Left ventricle myocardium superior (tissue), 1 donor: ENCODE measurements at regions not wholly inside any gene's neighbourhood (a gene's known extent, or its start where the extent isn't known, plus 50 kb on each side); places are given as distances from the start of the nearest gene placed in this dataset.
A peak's percentile ranks its signal among the peaks of the same experiment; 100 is the strongest.
"Not testable (repeated sequence)": the region's sequence is repeated elsewhere in the genome, so short reads cannot be mapped to it uniquely, and the experiment has no call there.

Experiments
- ATAC-seq: fragments of 200-7000 bp; cut with Tn5 transposase; one replicate; pipeline ENCODE4 v1.9.1; 2020; ENCODE audit warnings: mild to moderate bottlenecking, moderate library complexity
- DNase-seq: peaks from one replicate; pipeline ENCODE4 v3.0.0-alpha.2; 2020
- intact Hi-C: fragments of 100-400 bp; cut with micrococcal nuclease; formaldehyde crosslinking; loops from one replicate; pipeline ENCODE4 v1.11.0; 2022
- donor health status: DM: no; HTN: yes; CAD: no; lungs with severe emphysema.

- ATAC-seq (no peak), DNase-seq (no peak)
- intact Hi-C loops = no loop called here
Measured at GRCh38 chr1:163914785-163915413, 593.1 kb downstream of the NUF2 start.

- no peak for DNase-seq
- no peak for ATAC-seq
- intact Hi-C loops = no loop called here
Measured at GRCh38 chr1:163922743-163923201, 601.0 kb downstream of the NUF2 start.

DNA sequence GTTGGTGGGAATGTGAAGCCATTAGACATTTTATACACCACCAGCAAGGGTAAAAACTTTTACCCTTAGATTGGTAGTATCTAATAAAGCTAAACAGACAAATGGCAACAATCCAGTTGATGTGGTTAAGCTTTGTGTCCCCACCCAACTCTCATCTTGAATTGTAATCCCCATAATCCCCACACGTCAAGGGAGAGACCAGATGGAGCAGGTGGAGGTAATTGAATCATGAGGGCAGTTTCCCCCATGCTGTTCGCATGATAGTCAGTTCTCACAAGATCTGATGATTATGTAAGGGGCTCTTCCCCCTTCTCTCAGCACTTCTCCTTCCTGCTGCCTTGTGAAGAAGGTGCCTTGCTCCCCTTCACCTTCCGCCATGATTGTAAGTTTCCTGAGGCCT, 602.3 kb downstream of the NUF2 start:
- intact Hi-C loops = no loop called here
- no peak for ATAC-seq
- no peak for DNase-seq

DNA sequence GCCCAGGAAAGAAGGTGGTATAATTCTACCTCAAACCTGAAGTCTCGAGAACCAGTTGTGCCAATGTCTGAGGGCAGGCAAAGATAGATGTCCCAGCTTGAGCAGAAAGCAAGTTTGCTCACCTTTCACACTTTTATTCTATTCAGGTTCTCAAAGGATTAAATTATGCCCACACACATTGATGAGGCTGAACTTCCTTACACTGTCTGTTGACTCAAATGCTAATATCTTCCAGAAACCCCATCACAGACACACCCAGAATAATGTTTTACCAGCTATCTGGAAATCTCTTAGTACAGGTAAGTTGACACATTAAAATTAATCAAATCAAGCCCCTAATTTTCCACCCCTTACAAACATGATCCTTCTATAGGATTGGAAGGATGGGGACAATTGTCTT, 605.7 kb downstream of the NUF2 start:
- DNase-seq (no peak), ATAC-seq (no peak)
- intact Hi-C loops = no loop called here

- no peak for DNase-seq
- intact Hi-C loops = no loop called here
- peak; percentile 88 for ATAC-seq
Measured at GRCh38 chr1:163928069-163928468, 606.3 kb downstream of the NUF2 start.

GRCh38 chr1:163928651-163929050, 606.9 kb downstream of the NUF2 start:
- DNase-seq = no peak
- intact Hi-C loops = no loop called here
- no peak for ATAC-seq

- no peak for DNase-seq
- ATAC-seq = no peak
- intact Hi-C loops = no loop called here
Measured at GRCh38 chr1:163932901-163933300, 611.1 kb downstream of the NUF2 start.

- DNase-seq (no peak), ATAC-seq (no peak)
- intact Hi-C loops = no loop called here
Measured at GRCh38 chr1:163933437-163933836, 611.7 kb downstream of the NUF2 start.

GRCh38 chr1:163935738-163936374, 614.1 kb downstream of the NUF2 start:
- intact Hi-C loops = no loop called here
- DNase-seq (no peak), ATAC-seq (no peak)

DNA sequence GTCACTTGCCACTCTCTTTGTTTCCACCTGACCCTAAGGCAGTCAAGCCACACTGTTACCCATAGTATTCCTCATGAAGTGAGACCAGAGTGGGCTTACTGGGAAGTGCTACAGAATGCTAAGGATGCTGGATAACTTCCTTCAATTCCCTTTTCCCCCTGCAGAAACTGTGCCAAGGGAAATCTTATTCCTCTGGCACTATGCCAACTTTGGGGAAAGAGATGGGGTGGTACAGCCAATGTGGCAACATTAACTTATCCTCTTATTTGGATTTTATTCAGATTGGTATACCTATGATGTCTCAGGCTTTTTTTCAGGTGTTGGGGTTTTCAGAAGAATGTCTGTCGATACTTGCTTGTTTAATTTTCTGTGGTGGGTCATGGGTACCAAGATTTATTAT, 599.4 kb upstream of the PBX1 start:
- no peak for ATAC-seq
- intact Hi-C loops = no loop called here
- no peak for DNase-seq

- intact Hi-C loops = no loop called here
- ATAC-seq (no peak), DNase-seq (no peak)
Measured at GRCh38 chr1:163970151-163970550, 588.8 kb upstream of the PBX1 start.

GRCh38 chr1:163970699-163971098, 588.3 kb upstream of the PBX1 start:
- ATAC-seq (no peak), DNase-seq (no peak)
- intact Hi-C loops = no loop called here

- ATAC-seq (no peak), DNase-seq (no peak)
- intact Hi-C loops = no loop called here
Measured at GRCh38 chr1:163973586-163973985, 585.4 kb upstream of the PBX1 start.

DNA sequence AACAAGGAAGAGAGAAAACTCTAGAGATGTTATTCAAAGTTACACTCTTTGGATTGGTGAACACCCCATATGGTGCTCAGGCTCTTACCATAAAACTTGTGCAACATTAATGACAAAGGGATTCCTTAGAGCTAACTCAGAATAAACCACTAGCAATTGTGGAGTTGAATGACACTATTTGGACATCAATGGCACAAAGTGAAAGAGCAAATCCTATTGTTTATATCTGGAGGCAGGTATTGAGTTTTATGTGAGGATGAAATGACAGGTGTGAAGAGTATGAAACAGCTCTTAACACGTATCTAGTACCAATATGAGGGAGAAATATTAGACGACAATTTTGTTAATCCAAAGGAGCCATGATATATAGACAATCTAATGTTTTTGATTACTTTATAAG, 584.9 kb upstream of the PBX1 start:
- intact Hi-C loops = no loop called here
- DNase-seq = no peak
- ATAC-seq = no peak

DNA sequence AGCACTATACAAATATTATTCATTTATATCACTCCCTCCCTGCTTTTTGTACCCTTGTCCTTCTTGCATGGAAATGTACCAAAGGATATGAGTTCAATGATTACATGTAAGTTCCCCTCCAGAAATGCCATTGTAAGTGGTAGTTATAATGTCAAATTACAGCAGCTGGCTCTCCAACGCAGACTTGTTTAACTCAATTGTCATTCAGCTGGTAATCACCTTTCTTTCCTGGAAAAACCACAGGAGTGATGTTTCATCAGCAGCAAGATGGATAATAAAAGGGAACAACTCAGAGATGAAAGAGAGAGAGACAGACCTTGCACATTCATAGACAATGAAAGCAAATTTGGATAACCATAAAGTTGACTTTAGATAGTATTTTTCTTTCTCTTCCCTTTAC, 578.6 kb upstream of the PBX1 start:
- DNase-seq = no peak
- no peak for ATAC-seq
- intact Hi-C loops = no loop called here

GRCh38 chr1:163981500-163982030, 577.4 kb upstream of the PBX1 start:
- no peak for DNase-seq
- intact Hi-C loops = no loop called here
- ATAC-seq = no peak

DNA sequence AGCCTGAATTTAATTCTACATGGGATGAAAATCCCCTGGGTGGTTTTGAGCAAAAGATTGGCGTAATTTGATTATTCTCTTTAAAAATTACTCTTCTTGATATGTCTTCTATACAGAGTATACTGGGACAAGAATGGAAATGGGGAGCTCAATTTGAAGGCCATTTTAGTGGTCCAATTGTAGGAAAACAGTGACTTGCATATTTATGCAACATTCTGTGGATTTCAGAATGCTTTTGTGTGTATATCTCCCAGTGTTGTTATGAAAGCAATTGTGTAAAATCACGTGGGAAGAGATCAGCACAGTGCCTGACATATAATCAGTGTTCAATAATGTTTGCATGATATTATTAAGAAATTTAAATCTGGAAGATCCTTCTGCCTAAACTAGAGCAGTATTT, 575.9 kb upstream of the PBX1 start:
- no peak for DNase-seq
- intact Hi-C loops = no loop called here
- no peak for ATAC-seq

DNA sequence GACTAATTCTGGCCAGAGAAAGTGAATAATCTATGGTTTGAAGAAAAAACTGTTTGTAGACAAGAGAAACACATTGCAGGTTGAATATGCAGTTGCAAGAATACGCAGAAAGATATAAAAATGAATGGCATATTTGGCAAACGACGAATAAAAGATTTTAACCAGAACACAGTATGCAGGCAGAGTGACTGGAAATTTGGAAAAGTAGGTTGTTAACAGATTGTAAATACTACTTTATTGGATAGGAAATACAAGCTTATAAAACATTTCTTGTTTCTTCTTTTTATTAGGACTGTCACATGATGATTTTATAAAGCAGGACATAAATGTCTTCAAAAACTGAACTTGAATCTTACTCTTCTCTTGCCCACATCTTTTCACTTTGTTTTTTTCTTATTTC, 573.3 kb upstream of the PBX1 start:
- intact Hi-C loops = no loop called here
- DNase-seq (no peak), ATAC-seq (no peak)

GRCh38 chr1:163999131-163999530, 559.9 kb upstream of the PBX1 start:
- intact Hi-C loops = no loop called here
- no peak for ATAC-seq
- no peak for DNase-seq

DNA sequence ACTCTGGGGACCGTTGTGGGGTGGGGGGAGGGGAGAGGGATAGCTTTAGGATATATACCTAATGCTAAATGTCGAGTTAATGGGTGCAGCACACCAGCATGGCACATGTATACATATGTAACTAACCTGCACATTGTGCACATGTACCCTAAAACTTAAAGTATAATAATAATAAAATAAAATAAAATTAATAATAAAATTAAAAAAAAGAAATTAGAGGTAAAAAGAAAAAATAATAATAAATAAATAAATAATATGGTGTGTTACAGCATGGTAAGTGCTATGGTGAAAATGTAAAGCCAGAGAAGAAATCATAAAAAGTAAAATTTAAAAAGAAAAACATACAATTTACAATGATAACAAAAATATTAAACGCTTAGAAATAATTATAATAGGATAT, 552.8 kb upstream of the PBX1 start:
- ATAC-seq, intact Hi-C loops, DNase-seq: not testable (repeated sequence)

- no peak for ATAC-seq
- DNase-seq = no peak
- intact Hi-C loops = no loop called here
Measured at GRCh38 chr1:164006621-164007020, 552.4 kb upstream of the PBX1 start.
